ENCODE measurements at regions not wholly inside any gene's neighbourhood (a gene's known extent, or its start where the extent isn't known, plus 50 kb on each side); places are given as distances from the start of the nearest gene placed in this dataset.

DNA sequence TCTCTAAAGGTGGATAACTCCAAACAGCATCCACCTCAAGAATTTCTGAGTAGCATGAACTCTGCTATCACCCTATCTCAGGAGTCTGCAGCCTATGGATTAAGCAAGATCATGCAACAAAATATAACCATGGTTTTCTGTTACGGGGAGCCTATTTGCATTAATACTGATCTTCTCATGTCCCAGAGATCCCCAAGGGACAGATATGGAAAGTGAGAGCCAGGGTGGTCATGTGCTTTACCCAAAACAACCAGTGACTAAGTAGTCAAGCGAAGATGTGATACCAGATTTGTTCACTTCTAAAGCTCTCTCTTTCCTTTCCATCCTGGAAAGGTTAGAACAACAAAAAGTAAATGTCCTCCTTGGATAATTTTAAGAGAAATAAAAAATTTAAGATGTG lies 125.1 kb downstream of the PRRX1 start:
- intact Hi-C loops (cut with DNase I) = no loop called here
- 77 to 95% (median 82%) methylated on average over 2 of the region's 2 CpGs for WGBS, 4 donors
- H3K27me3 ChIP-seq = no peaks in the 10 kb centered on the region

GRCh38 chr1:170790175-170790574 lies 126.2 kb downstream of the PRRX1 start:
- no peaks in the 10 kb centered on the region for H3K9me3 ChIP-seq (replicated peaks in 1 of 3)
- H3K36me3 ChIP-seq (replicated peaks in 1 of 2) = no peaks in the 10 kb centered on the region
- 19 to 49% (median 30%) methylated on average over 2 of the region's 2 CpGs for WGBS, 4 donors
- intact Hi-C loops (cut with DNase I) = no loop called here
- no peak overlapping the region for H3K4me3 ChIP-seq
- H3K4me1 ChIP-seq (replicated peaks in 1 of 2) = no peaks in the 10 kb centered on the region
- no peaks in the 10 kb centered on the region for H3K27me3 ChIP-seq
- peak in 2 of 6 experiments; percentile 4 to 13 for TF ChIP-seq CTCF (IDR thresholded peaks at IDR 0.05)
- no peak for TF ChIP-seq POLR2A (IDR thresholded peaks at IDR 0.05)
- no peak for DNase-seq
- no peak overlapping the region for H3K27ac ChIP-seq

More for the DNA sequence above, 125.1 kb downstream of the PRRX1 start:
- Histone ChIP-seq H3K4me3 (no peak overlapping the region), H3K36me3 (replicated peaks in 1 of 2) (no peaks in the 10 kb centered on the region), H3K4me1 (replicated peaks in 1 of 2) (no peaks in the 10 kb centered on the region), H3K27ac (no peak overlapping the region), H3K9me3 (replicated peaks in 1 of 3) (no peaks in the 10 kb centered on the region)
- TF ChIP-seq CTCF (IDR thresholded peaks at IDR 0.05) (no peak), POLR2A (IDR thresholded peaks at IDR 0.05) (no peak)
- no peak for DNase-seq

DNA sequence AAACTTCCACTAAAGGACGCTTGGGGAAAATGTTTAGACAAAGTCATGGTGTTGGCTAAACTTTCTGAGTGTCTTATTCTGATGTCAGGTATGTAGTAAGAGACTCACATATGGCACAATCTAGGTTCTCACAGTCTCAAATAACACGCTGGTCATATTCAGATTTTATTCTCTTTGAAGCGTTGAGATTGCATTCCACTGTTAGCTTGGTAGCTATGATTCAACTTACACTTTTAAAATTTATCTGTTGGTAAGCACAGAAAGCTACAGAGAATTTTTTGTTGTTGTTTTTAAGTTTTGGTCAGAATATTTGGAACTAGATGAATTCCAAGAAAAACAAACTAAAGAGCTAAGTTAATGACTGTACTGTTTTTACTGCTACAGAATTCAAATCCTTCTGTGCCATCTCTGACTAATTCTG lies 126.7 kb downstream of the PRRX1 start:
- TF ChIP-seq POLR2A (IDR thresholded peaks at IDR 0.05) = no peak
- TF ChIP-seq CTCF (IDR thresholded peaks at IDR 0.05) = no peak
- Histone ChIP-seq H3K9me3 (replicated peaks in 1 of 3) (no peaks in the 10 kb centered on the region), H3K36me3 (replicated peaks in 1 of 2) (no peaks in the 10 kb centered on the region), H3K27ac (no peak overlapping the region), H3K4me1 (replicated peaks in 1 of 2) (no peaks in the 10 kb centered on the region), H3K27me3 (no peaks in the 10 kb centered on the region), H3K4me3 (no peak overlapping the region)
- 55 to 71% (median 59%) methylated on average over 3 of the region's 3 CpGs for WGBS, 4 donors
- no peak for DNase-seq
- intact Hi-C loops (cut with DNase I) = no loop called here

DNA sequence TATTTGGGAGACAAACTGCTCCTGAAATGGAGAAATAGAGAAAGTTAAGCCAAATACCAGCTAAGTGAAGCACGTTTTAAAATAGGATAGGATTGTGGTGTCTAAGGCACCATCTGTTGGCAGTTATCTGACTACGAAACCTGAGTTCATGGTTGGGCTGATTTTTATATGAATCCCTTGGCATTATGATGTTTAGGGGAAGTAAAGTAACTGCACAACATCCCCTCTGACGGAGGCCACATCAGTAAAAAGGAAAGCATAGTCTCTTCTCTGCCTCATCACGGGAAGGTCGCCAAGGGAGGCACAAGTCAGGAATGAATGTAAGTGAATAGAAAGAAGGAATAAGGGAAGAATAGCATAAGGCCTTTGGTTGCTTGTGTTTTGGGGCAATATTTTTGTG lies 128.0 kb downstream of the PRRX1 start:
- Histone ChIP-seq H3K9me3 (replicated peaks in 1 of 3) (no peaks in the 10 kb centered on the region), H3K4me3 (no peak overlapping the region), H3K27me3 (no peaks in the 10 kb centered on the region), H3K36me3 (replicated peaks in 1 of 2) (no peaks in the 10 kb centered on the region), H3K4me1 (replicated peaks in 1 of 2) (no peaks in the 10 kb centered on the region), H3K27ac (no peak overlapping the region)
- 75 to 78% (median 76%) methylated on average over 5 of the region's 5 CpGs for WGBS, 4 donors
- intact Hi-C loops (cut with DNase I) = no loop called here
- no peak for DNase-seq
- no peak for TF ChIP-seq CTCF (IDR thresholded peaks at IDR 0.05)
- no peak for TF ChIP-seq POLR2A (IDR thresholded peaks at IDR 0.05)

Data from adrenal gland (tissue), 9 donors.